ENCODE measurements at regions not wholly inside any gene's neighbourhood (a gene's known extent, or its start where the extent isn't known, plus 50 kb on each side); places are given as distances from the start of the nearest gene placed in this dataset.

DNA sequence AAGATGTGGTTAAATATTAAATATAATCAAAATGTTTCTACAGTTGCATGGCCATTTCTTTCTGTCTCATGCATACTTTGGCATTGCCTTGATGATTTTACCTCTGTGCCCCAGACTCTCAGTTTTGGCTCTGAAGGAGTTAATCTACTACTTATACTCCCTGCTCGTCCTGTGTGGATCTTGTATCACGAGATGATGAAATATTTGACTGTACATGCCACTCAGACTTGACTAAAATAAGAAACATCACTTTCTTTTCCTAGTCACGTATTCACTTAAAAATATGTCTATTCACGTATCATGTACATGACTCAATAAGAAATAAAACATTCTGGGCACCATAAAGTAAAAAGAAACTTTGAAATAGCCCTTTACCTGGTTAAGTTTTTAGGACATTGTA is 397.7 kb downstream of the RFPL4B start:
- Histone ChIP-seq H3K4me1 (ENCODE audit: control insufficient read depth in 4 of 4, insufficient read depth in 4 of 4, low read length in 3 of 4) (no peaks in the 10 kb centered on the region), H3K9me3 (ENCODE audit: control insufficient read depth in 4 of 4, low read length in 3 of 4) (no peaks in the 10 kb centered on the region), H3K27me3 (ENCODE audit: control insufficient read depth in 4 of 4, insufficient read depth in 4 of 4, low read length in 3 of 4) (no peaks in the 10 kb centered on the region), H3K27ac (ENCODE audit: low read depth in 1 of 2, low read length in 2 of 2) (no peak overlapping the region), H3K9ac (ENCODE audit: low read depth in 1 of 2, low read length in 2 of 2) (no peak overlapping the region), H3K4me3 (ENCODE audit: low read depth in 1 of 3, low read length in 3 of 3) (no peak overlapping the region), H3K36me3 (ENCODE audit: control insufficient read depth in 4 of 4, insufficient read depth in 3 of 4, low read depth in 1 of 4, low read length in 3 of 4) (no peaks in the 10 kb centered on the region)
- 49% methylated on average over 4 of the region's 4 CpGs for WGBS
- TF ChIP-seq, protein P1, sequence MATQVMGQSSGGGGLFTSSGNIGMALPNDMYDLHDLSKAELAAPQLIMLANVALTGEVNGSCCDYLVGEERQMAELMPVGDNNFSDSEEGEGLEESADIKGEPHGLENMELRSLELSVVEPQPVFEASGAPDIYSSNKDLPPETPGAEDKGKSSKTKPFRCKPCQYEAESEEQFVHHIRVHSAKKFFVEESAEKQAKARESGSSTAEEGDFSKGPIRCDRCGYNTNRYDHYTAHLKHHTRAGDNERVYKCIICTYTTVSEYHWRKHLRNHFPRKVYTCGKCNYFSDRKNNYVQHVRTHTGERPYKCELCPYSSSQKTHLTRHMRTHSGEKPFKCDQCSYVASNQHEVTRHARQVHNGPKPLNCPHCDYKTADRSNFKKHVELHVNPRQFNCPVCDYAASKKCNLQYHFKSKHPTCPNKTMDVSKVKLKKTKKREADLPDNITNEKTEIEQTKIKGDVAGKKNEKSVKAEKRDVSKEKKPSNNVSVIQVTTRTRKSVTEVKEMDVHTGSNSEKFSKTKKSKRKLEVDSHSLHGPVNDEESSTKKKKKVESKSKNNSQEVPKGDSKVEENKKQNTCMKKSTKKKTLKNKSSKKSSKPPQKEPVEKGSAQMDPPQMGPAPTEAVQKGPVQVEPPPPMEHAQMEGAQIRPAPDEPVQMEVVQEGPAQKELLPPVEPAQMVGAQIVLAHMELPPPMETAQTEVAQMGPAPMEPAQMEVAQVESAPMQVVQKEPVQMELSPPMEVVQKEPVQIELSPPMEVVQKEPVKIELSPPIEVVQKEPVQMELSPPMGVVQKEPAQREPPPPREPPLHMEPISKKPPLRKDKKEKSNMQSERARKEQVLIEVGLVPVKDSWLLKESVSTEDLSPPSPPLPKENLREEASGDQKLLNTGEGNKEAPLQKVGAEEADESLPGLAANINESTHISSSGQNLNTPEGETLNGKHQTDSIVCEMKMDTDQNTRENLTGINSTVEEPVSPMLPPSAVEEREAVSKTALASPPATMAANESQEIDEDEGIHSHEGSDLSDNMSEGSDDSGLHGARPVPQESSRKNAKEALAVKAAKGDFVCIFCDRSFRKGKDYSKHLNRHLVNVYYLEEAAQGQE (IDR thresholded peaks at IDR 0.05), result no peak
- no peak for TF ChIP-seq TAF1 (conservative IDR thresholded peaks at IDR 0.05)
- TF ChIP-seq, protein P2, sequence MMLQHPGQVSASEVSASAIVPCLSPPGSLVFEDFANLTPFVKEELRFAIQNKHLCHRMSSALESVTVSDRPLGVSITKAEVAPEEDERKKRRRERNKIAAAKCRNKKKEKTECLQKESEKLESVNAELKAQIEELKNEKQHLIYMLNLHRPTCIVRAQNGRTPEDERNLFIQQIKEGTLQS (IDR thresholded peaks at IDR 0.05), result no peak
- TF ChIP-seq, protein P3, sequence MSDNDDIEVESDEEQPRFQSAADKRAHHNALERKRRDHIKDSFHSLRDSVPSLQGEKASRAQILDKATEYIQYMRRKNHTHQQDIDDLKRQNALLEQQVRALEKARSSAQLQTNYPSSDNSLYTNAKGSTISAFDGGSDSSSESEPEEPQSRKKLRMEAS (IDR thresholded peaks at IDR 0.05), result no peak
- TF ChIP-seq SP1 (IDR thresholded peaks at IDR 0.05), result no peak
- no peak for TF ChIP-seq RXRA (IDR thresholded peaks at IDR 0.05)
- no peak for TF ChIP-seq EGR1 (IDR thresholded peaks at IDR 0.05; ENCODE audit: low read depth in 2 of 2)
- TF ChIP-seq NR2F2 (IDR thresholded peaks at IDR 0.05), result no peak
- TF ChIP-seq, protein P4, sequence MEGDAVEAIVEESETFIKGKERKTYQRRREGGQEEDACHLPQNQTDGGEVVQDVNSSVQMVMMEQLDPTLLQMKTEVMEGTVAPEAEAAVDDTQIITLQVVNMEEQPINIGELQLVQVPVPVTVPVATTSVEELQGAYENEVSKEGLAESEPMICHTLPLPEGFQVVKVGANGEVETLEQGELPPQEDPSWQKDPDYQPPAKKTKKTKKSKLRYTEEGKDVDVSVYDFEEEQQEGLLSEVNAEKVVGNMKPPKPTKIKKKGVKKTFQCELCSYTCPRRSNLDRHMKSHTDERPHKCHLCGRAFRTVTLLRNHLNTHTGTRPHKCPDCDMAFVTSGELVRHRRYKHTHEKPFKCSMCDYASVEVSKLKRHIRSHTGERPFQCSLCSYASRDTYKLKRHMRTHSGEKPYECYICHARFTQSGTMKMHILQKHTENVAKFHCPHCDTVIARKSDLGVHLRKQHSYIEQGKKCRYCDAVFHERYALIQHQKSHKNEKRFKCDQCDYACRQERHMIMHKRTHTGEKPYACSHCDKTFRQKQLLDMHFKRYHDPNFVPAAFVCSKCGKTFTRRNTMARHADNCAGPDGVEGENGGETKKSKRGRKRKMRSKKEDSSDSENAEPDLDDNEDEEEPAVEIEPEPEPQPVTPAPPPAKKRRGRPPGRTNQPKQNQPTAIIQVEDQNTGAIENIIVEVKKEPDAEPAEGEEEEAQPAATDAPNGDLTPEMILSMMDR (IDR thresholded peaks at IDR 0.05; ENCODE audit: low read depth, low read length, missing input control), result no peak
- TF ChIP-seq, protein P5, sequence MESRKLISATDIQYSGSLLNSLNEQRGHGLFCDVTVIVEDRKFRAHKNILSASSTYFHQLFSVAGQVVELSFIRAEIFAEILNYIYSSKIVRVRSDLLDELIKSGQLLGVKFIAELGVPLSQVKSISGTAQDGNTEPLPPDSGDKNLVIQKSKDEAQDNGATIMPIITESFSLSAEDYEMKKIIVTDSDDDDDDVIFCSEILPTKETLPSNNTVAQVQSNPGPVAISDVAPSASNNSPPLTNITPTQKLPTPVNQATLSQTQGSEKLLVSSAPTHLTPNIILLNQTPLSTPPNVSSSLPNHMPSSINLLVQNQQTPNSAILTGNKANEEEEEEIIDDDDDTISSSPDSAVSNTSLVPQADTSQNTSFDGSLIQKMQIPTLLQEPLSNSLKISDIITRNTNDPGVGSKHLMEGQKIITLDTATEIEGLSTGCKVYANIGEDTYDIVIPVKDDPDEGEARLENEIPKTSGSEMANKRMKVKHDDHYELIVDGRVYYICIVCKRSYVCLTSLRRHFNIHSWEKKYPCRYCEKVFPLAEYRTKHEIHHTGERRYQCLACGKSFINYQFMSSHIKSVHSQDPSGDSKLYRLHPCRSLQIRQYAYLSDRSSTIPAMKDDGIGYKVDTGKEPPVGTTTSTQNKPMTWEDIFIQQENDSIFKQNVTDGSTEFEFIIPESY (IDR thresholded peaks at IDR 0.05), result no peak
- no peak for TF ChIP-seq FOXA2 (IDR thresholded peaks at IDR 0.05)
- no peak for TF ChIP-seq HNF4G (IDR thresholded peaks at IDR 0.05)
- no peak for TF ChIP-seq GABPA (IDR thresholded peaks at IDR 0.05 in 1 of 2, conservative IDR thresholded peaks at IDR 0.05 in 1 of 2)
- no peak for TF ChIP-seq RAD21 (IDR thresholded peaks at IDR 0.05)
- TF ChIP-seq HNF4A (conservative IDR thresholded peaks at IDR 0.05), result no peak
- TF ChIP-seq JUND (IDR thresholded peaks at IDR 0.05), result no peak
- TF ChIP-seq FOXA1 (IDR thresholded peaks at IDR 0.05), result no peak
- no peak for DNase-seq (ENCODE audit: low spot score)

- Histone ChIP-seq H3K4me3 (ENCODE audit: low read depth in 1 of 3, low read length in 3 of 3) (no peak overlapping the region), H3K9me3 (ENCODE audit: control insufficient read depth in 4 of 4, low read length in 3 of 4) (no peaks in the 10 kb centered on the region), H3K36me3 (ENCODE audit: control insufficient read depth in 4 of 4, insufficient read depth in 3 of 4, low read depth in 1 of 4, low read length in 3 of 4) (no peaks in the 10 kb centered on the region), H3K27ac (ENCODE audit: low read depth in 1 of 2, low read length in 2 of 2) (no peak overlapping the region), H3K4me1 (ENCODE audit: control insufficient read depth in 4 of 4, insufficient read depth in 4 of 4, low read length in 3 of 4) (no peaks in the 10 kb centered on the region), H3K9ac (ENCODE audit: low read depth in 1 of 2, low read length in 2 of 2) (no peak overlapping the region), H3K27me3 (ENCODE audit: control insufficient read depth in 4 of 4, insufficient read depth in 4 of 4, low read length in 3 of 4) (no peaks in the 10 kb centered on the region)
- WGBS, result 7% methylated on average over 1 of the region's 1 CpG
- no peak for DNase-seq (ENCODE audit: low spot score)
- TF ChIP-seq, protein P3 (IDR thresholded peaks at IDR 0.05), result no peak
- no peak for TF ChIP-seq FOXA2 (IDR thresholded peaks at IDR 0.05)
- no peak for TF ChIP-seq EGR1 (IDR thresholded peaks at IDR 0.05; ENCODE audit: low read depth in 2 of 2)
- TF ChIP-seq JUND (IDR thresholded peaks at IDR 0.05), result no peak
- TF ChIP-seq TAF1 (conservative IDR thresholded peaks at IDR 0.05), result no peak
- TF ChIP-seq NR2F2 (IDR thresholded peaks at IDR 0.05), result no peak
- TF ChIP-seq RAD21 (IDR thresholded peaks at IDR 0.05), result no peak
- TF ChIP-seq RXRA (IDR thresholded peaks at IDR 0.05), result no peak
- TF ChIP-seq YY1 (IDR thresholded peaks at IDR 0.05), result no peak
- no peak for TF ChIP-seq HNF4A (conservative IDR thresholded peaks at IDR 0.05)
- TF ChIP-seq, protein P2 (IDR thresholded peaks at IDR 0.05), result no peak
- no peak for TF ChIP-seq SP1 (IDR thresholded peaks at IDR 0.05)
- TF ChIP-seq, protein P4 (IDR thresholded peaks at IDR 0.05; ENCODE audit: low read depth, low read length, missing input control), result no peak
Measured at GRCh38 chr6:112745765-112746164, 398.6 kb downstream of the RFPL4B start.
